HG02884 (cell line): ENCODE measurements at regions not wholly inside any gene's neighbourhood (a gene's known extent, or its start where the extent isn't known, plus 50 kb on each side); places are given as distances from the start of the nearest gene placed in this dataset.

ENCODE experiments used
- ATAC-seq: cut with Tn5 transposase; IDR thresholded peaks from one replicate; pipeline ENCODE4 v1.9.1; 2021; ENCODE audit warnings: mild to moderate bottlenecking, moderate library complexity; ENCODE audit not compliant: unreplicated experiment

GRCh38 chr5:158559066-158559465, 540.6 kb downstream of the EBF1 start:
- no peak for ATAC-seq

- ATAC-seq: no peak
Measured at GRCh38 chr5:158553962-158554336, 545.8 kb downstream of the EBF1 start.

DNA sequence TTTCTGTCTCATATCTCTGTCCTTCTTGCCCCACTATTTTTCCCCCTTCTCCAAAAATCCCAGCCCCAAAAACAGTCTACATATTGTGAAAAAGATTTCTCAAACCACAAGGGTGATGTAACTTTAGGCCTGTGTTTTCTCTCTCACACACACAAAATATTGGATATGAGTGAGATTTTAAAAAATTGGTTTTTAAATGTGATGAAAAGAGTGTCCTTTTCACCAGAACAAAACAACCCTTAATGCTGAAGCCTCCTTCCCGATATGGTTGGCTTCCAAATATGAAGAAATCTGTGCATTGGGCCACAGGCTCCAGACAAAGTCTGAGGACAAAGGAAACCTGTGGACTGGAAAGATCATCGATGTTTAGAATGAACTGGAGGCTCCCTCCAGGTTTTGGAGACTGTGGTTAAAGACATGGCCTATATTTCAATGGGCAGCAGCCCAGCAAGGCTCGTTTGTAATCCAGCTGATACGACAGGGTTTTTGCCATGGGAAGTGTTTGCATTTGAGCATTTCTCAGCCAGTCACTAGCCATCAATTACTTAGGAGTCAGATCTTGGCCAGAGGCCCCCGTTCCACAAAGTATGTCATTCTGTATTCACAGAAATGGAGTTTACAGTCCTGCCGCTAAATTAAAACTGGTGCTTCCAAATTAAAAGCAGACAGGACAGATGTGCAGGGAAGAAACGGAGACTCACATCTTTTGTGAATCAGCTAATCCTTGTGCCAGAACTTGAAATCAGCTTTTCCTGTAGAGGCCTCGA, 546.3 kb downstream of the EBF1 start:
- ATAC-seq: no peak

- ATAC-seq: no peak
Measured at GRCh38 chr5:158552241-158552640, 547.5 kb downstream of the EBF1 start.

DNA sequence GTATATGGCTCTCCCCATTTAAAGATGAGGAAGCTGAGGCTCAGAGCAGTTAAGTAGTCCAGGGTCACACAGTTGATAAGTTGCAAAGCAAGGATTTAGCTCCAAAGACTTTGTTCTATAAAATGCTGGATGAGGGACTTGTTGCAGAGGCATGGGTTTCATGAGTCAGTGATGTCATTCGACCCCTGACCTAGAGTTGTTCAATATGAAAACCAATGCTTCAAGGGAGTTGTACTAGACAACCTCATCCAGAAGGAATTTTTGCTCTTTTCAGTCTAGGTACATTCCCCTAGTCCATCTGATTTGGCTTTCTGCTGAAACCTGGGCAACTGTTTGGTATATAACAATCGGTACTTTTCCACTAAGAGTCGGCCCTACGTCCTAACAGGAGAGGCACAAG, 550.4 kb downstream of the EBF1 start:
- ATAC-seq: no peak

DNA sequence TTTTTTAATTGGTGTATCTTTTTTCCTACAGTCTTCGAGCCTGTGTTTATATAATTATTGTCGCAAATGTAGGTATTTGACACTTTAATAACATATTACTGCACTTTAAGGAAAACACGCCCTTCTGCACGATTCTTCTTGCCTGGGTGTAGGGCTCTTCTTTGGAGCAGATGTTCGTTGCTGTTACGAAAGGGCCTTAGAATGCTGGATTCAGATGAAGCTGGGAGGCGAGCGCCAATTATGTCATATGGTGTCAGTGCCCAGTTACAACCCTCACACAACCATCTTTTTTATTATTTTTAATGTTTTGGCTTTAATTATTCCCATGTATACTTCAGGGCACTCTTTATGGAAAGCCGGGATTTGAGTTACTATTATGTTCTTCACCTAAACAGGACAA, 553.0 kb downstream of the EBF1 start:
- ATAC-seq: no peak

DNA sequence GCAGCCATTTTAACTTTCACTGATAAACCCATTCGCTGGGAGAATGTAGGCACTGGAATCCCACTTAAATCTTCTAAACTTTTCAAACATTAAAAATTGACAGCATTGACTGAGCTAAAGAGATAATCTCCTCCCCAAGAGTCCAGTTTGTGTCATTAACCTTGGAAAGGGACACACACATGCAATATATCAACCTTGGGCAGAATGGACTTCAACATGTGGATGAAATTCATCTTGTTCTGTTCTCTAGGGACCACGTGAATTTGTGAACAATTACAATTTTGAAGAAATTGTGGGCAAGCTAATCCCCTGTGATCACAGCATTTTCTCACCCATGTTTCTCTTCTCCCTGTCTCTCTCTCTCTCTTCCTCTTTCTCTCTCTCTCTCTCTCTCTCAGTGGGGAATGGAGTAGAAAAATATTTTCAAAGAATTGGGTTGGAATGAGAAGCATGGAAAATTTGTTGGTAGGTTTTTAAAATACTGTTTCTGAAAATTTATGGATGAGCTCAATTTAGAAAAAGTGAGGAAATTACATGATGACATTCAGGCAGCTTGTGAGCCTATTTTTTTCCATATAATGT, 553.7 kb downstream of the EBF1 start:
- ATAC-seq: no peak

DNA sequence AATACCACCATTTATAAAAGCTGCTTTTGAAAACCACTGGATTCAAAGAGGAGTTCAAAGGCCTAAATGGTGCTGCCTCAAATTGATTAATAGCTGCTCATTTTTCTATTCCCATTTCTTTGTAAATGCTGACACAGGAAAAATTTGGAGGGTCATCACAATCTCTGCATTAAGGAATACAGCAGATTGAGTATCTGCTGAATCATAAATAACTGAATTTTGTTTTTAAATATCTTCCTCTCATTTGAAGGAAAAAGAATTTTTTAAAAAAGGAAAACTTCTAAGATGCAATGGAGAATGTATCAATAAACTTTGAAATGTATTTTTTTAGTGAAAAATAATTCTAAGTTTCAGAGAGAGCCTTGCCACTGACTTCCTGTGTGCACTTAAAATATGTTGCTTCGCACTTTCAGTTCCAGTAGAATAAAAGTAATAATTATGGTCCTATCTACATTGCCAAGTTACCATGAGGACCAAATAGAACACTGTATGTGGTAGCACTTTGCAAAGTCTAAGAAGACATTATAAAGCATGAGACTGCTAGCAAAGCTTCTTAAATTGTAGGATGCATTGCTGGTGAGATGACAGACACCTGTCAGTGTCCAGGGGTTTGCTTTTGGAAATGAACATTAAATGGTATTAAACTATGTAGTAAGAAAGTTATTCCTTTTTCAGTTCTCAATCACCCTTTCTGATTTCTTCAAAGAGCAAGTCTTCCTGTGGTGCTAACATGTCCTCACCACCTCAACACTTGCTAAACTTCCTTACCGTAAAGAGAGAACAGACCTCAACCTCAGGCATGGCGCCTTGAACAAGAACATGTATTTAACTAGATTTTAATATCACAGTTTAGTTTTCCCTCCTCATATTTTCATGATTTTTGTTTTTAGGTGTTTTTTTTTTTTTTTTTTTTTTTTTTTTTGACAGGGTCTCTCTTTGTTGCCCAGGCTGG, 555.1 kb downstream of the EBF1 start:
- ATAC-seq: no peak

DNA sequence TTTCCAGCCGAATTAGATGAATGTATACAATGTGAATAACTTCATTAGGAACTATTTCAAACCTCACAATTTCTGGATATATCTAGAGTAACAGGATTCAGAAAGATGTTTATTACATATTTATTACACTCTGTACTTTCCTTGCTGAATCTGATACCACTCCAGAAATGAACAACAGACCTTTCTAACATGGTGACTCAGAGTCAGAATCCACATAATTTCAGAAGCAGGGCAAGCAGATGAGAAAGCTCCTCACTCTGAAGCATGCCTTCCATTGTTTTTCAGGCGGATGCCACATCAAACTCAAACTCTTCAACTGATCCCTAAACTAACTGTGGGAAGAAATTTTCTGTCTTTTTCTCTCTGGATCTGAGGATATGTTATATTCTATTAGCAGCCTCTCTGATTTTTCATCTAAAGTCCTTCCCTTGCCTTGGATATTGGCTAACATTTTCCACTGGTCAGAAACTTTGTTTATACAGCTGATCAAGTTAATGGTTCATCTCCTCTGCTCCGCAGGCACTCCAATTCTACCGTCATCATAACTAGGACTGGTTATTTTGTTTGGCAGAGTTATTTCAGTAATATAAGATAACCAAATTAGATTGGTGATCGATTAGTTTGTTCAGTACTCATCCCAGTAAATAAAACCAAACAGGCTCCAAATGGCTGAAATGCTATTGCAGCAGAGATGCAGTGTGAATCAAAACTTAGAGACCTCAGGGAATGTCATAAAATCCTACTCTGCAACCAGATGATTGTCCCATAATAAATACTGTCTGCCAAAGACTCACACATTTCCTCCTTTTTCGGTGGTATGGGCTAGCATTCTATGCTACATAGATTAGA, 556.0 kb downstream of the EBF1 start:
- ATAC-seq: peak; percentile 63

GRCh38 chr5:158541536-158542297, 558.0 kb downstream of the EBF1 start:
- no peak for ATAC-seq

DNA sequence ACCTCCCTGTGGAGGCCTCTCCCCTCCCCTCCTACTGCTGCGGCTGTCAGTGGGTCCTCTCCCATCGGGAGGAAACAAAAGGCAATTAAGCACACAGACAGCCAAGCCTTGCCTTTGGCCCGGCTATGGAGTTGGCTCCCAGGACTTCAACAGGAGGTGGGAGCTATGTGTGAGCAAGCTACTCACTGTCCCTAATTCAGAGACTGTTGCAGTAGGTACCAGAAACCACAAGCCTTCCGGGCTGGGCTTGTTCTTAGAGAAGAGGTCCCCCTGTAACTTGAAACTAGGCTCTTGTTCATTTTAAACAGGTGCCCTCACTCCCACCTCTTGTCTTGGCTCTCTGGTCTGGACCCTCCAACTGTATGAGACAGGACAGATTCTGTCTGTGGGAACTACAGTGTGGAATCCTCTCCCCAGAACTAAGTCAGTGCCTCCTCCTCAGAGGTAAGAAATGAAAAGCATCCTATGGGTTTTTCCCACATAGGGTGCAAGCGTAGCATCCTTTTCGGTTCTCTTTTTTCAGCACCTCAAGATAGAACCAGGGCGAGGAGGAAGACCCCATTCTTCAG, 561.1 kb downstream of the EBF1 start:
- ATAC-seq: peak; percentile 74

DNA sequence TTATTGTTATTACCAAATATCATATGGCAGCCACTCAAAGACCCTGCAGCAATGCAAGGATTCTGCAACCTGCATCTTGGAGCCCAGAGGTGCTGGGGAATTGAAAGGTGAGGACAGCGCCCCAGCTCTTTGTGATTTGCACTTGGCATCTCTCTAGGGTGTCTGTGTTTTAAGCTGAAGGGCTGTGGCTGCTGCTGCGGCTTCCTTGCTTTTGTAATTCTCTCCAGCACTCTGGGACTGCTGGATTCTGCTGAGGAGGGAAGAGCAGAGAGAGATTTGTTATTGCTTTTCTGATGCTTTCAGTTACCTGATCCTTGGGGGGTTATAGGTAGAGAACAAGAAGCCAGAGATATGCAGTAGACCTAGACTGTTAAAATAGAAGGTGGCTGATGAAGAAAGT, 562.4 kb downstream of the EBF1 start:
- ATAC-seq: no peak

GRCh38 chr5:158534203-158534602, 565.5 kb downstream of the EBF1 start:
- no peak for ATAC-seq

GRCh38 chr5:158532739-158533138, 567.0 kb downstream of the EBF1 start:
- no peak for ATAC-seq

- no peak for ATAC-seq
Measured at GRCh38 chr5:158531860-158532259, 567.9 kb downstream of the EBF1 start.

DNA sequence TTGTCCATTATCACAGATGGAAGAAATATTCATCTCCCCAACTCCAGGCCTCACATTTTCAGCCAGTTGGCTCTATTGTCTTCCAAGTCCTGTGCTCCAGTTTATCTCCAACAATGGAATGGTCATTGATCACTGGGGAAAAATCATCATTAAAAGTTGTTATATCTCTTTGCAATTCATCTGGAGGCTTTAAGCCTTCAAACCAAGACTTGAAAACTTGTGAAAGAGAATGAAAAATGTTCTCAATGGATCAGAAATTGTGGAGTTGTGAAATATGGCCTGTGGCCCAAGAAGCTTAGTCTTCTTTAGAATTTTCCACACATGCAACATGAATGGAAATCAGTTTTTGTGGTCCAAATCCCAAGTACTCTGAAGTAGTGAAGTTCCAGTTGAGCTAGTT, 569.6 kb downstream of the EBF1 start:
- ATAC-seq: no peak

GRCh38 chr5:158529454-158529853, 570.3 kb downstream of the EBF1 start:
- ATAC-seq: no peak

GRCh38 chr5:158525663-158526062, 574.1 kb downstream of the EBF1 start:
- ATAC-seq: no peak

GRCh38 chr5:158524070-158524469, 575.6 kb downstream of the EBF1 start:
- ATAC-seq: no peak

- no peak for ATAC-seq
Measured at GRCh38 chr5:158522776-158523175, 576.9 kb downstream of the EBF1 start.
